SW480 (cell line): ENCODE measurements at regions not wholly inside any gene's neighbourhood (a gene's known extent, or its start where the extent isn't known, plus 50 kb on each side); places are given as distances from the start of the nearest gene placed in this dataset.

ENCODE experiments used
- DNase-seq: peaks from one replicate; pipeline ENCODE4 v3.0.0-alpha.2; 2016; ENCODE audit warnings: low spot score

DNA sequence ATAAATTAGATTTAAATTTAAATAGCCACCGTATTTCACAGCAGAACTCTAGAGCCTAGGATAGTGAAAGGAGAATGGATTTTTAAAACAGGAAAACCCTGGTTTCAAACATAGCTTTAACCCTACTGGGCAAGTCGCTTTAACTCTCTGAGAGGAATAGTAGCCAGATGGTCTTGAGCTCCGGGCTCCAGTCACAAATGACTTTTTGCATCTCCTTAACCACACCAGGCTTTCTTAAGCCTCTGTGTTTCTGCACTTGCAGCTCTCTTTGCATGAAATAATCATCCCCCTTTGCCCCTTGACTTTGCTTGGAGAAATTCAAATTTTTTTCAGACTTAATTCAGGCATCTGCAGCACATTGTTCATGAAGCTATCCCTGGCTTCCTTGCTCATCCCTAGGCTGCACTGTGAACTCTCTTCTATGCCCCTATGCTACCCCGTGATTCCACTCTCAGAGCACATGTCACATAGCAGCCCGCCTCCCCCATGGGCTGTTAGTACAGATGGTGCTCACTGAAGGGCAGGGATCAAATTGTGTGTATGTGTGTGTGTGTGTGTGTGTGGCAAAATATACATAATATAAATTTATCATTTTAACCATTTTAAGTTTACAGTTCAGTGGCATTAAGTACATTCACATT lies 68.8 kb upstream of the DAB1 start:
- no peak for DNase-seq

DNA sequence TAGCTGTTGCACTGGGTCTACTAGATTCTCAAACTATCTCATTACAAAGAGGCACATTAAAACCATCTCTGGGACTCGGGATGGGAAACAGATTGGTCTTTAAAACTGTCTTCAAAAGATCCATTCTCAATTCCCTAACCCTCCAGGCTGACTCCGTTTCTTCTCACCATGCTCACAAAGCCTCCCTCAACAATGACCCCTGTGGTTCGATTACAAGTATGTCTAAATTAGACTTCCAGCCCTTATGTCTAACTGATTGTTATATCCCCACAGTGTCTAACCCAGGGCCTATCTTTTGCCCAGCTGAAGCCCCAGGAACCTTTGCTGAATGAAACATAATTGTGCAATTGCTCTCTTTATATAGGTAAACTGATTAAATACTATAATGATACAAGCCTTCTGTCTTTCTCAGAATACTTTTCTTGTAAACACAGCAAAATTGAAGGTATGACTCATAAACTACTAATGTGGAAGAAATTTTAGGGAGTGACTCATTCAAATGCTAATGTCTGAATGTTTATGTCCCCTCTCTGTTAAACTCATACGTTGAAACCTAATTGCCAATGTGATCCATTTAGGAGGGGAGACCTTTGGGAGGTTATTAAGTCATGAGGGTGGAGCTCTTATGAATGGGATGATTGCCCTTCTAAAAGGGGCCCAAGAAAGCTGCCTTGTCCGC lies 65.6 kb upstream of the DAB1 start:
- DNase-seq, result peak; percentile 63

DNA sequence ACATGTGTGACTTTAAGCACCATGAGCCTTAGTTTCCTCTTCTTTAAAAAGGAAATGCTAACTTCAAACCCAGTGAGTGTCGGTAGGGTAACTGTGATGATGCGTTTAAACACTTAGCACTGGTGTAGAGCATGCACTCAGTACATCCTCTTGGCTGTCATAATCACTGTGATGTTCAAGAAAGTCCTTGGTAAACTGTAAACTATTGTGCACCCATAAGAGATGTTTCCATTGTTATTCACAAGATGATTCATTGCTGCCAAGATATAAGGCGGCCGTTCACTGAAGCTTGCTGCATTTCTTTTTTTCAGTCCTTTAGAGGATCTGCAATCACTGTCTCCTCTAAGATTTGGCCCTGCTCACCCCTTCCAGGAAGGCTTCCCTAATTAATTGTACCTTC lies 61.8 kb upstream of the DAB1 start:
- no peak for DNase-seq

DNA sequence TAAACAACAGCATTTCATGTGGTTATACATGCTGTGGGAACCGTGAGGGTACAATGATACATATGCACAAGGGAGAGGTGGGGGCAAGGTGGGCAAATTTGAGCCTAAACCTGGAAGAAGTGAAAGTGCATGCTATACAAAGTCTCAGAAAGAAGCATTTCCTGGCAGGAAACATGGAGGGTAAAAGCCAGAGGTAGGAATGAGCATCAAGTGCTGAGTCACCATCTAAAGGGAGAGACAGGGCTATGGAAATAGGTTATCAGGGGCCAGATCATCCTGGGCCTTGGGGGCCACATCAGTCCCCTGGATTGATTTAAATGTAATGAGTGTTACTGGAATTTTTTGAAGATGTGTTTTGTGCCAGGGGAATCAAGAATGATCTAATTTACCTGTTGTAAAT lies 60.1 kb upstream of the DAB1 start:
- no peak for DNase-seq

DNA sequence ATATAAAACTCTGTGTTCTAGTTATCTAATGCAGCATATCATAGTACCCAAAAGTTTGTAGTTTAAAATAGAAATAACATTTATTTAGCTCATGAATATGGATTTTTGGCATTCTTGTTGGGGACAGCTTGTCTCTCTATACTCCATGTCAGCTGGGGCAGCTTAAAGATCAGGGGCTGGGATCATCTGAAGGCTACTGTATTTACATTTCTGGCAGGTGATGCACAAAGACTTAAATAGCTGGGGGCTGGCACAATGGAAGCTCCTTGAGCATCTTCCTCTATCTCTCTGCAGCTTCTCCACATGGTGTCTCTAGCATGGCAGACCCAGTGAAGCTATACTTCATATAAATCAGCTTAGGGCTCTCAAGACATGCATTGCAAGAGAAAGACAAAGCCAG lies 55.6 kb upstream of the DAB1 start:
- no peak for DNase-seq

DNA sequence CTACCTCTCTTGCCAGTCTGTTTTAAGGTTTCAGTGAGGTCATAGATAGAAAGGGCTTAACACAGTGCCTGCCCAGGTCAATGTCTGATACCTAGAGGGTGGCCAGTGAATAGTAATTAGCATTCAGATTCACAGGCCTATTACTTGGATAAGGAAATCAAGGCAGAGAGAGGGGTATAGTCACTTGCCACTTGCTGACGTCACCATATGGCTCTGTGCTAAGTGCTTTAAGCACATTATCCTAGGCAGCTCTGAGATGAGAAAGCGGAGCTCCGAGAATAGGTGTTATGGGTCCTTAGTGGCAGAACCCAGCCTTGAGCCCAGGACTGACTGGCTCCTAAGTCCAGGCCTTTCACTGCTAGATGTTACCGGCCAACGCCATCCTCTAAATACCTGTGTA lies 51.5 kb upstream of the DAB1 start:
- no peak for DNase-seq

DNA sequence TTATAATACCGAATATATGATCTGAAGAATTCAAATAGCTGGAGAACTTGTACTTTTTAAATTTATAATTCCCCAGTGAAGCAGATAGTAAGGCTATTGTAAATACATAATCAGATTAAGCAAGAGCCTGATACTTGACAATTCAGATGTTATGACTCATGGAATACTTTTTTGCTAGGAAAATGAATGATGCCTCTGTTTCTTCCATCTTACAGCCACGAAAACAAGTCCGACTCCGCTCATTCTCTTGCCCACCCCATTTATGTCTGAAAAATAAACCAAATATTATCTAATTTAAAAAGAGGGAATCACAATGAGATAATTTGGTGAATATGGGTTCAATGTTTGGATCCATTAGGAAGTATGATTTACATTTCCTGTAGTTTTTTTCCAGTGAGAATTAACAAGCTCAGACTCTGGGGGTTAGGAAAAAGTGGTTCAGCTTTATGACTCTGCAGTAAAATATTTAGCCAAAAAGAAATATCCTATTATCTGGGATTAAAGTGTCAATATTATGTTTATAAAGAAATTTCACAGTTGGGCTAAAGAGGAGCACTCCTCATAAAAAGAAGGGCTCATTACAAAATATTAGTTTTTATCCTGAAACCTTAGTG lies 50.4 kb upstream of the DAB1 start:
- no peak for DNase-seq
